Right ventricle myocardium superior (tissue), 1 donor: ENCODE measurements at regions not wholly inside any gene's neighbourhood (a gene's known extent, or its start where the extent isn't known, plus 50 kb on each side); places are given as distances from the start of the nearest gene placed in this dataset.

Source experiments
- ATAC-seq: fragments of 200-7000 bp; cut with Tn5 transposase; one replicate; pipeline ENCODE4 v1.9.1; 2020; ENCODE audit warnings: mild to moderate bottlenecking; ENCODE audit not compliant: poor library complexity
- DNase-seq: peaks from one replicate; pipeline ENCODE4 v3.0.0-alpha.2; 2020
- intact Hi-C: fragments of 100-400 bp; cut with DNase I; formaldehyde crosslinking; loops from one replicate; pipeline ENCODE4 v1.11.2; 2022
- donor health status: DM: no; HTN: yes; CAD: no; lungs with severe emphysema.

DNA sequence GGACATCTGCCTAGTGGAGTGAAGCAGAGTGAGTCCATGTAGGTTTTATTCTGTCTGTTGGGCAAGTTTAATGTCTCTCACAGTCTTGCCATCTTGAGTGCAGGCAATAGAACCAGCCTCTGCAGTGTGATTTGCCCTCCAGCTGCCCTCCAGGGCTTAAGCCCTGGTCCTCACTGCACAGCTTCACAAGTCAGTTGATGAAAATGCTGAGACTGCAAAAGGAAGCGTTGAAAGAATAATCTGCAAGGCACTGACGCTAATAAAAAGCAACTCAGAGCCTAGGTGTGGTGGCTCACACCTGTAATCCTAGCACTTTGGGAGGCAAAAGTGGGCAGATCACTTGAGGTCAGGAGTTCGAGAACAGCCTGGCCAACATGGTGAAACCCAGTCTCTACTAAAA, 54.1 kb upstream of the PHOX2B start:
- no peak for DNase-seq
- no peak for ATAC-seq
- intact Hi-C loops, result no loop called here

GRCh38 chr4:41799126-41799525, 50.6 kb upstream of the PHOX2B start:
- no peak for ATAC-seq
- no peak for DNase-seq
- intact Hi-C loops, result no loop called here
